Uterus (tissue), 2 donors: ENCODE measurements at regions not wholly inside any gene's neighbourhood (a gene's known extent, or its start where the extent isn't known, plus 50 kb on each side); places are given as distances from the start of the nearest gene placed in this dataset.

ENCODE experiments used
- CTCF ChIP-seq, 4 experiments: fragments of 200-600 bp in 2 of 4; fragments of 450-650 bp in 2 of 4; sonication (generic) in 2 of 4; IDR thresholded peaks; one replicate each; pipeline ENCODE4 v1.5.1; 2016 to 2019; ENCODE audit warnings: antibody characterized with exemption in 4 of 4, mild to moderate bottlenecking in 2 of 4, moderate library complexity in 1 of 4
- POLR2A ChIP-seq, 2 donors: fragments of 450-650 bp; IDR thresholded peaks; one replicate each; pipeline ENCODE4 v1.6.1; 2016; ENCODE audit warnings: antibody characterized with exemption in 2 of 2, mild to moderate bottlenecking in 1 of 2, moderate library complexity in 1 of 2

GRCh38 chr21:38667291-38667870, 138.3 kb upstream of the ETS2 start:
- TF ChIP-seq POLR2A (IDR thresholded peaks at IDR 0.05) (no peak), CTCF (IDR thresholded peaks at IDR 0.05) (no peak)
